Activated B cell treated with CpG ODN at 0.5 μM for 24 hours (primary cell): ENCODE measurements at regions not wholly inside any gene's neighbourhood (a gene's known extent, or its start where the extent isn't known, plus 50 kb on each side); places are given as distances from the start of the nearest gene placed in this dataset.

Experiments
- ATAC-seq: fragments of 200-7000 bp; cut with Tn5 transposase; one replicate; pipeline ENCODE4 v1.10.0; 2021; ENCODE audit warnings: low read depth, mild to moderate bottlenecking, moderate library complexity
- CTCF ChIA-PET: fragments of 350-600 bp; sonication (Branson Sonifier 250); formaldehyde crosslinking; loops from one replicate; lab custom pipeline; 2021; ENCODE audit warnings: antibody characterized with exemption; lab: Charles Lee
- POLR2A ChIA-PET: fragments of 350-600 bp; sonication (Branson Sonifier 250); formaldehyde crosslinking; loops from one replicate; lab custom pipeline; 2021; ENCODE audit warnings: antibody characterized with exemption; lab: Charles Lee
- DNase-seq: peaks from one replicate; pipeline ENCODE4 v3.0.0; 2022
- H3K27ac Mint-ChIP-seq: one replicate; pipeline ENCODE4 v1.8.0; 2020; ENCODE audit warnings: mixed read lengths
- H3K27me3 Mint-ChIP-seq: one replicate; pipeline ENCODE4 v1.8.0; 2021; ENCODE audit warnings: mixed read lengths
- H3K36me3 Mint-ChIP-seq: one replicate; pipeline ENCODE4 v1.8.0; 2021; ENCODE audit warnings: low read depth, mixed read lengths
- H3K4me1 Mint-ChIP-seq: one replicate; pipeline ENCODE4 v1.8.0; 2021; ENCODE audit warnings: mixed read lengths
- H3K4me3 Mint-ChIP-seq: one replicate; pipeline ENCODE4 v1.8.0; 2020; ENCODE audit warnings: mild to moderate bottlenecking, mixed read lengths
- H3K9me3 Mint-ChIP-seq: one replicate; pipeline ENCODE4 v1.8.0; 2020; ENCODE audit warnings: mixed read lengths
- intact Hi-C: fragments of 100-400 bp; cut with micrococcal nuclease; formaldehyde crosslinking; loops from one replicate; pipeline ENCODE4 v1.15.1; 2024
- TF ChIP-seq, protein P1 (sequence below): fragments of 200-600 bp; IDR thresholded peaks from one replicate; pipeline ENCODE4 v1.8.0; 2022; ENCODE audit warnings: antibody characterized with exemption, mild to moderate bottlenecking

DNA sequence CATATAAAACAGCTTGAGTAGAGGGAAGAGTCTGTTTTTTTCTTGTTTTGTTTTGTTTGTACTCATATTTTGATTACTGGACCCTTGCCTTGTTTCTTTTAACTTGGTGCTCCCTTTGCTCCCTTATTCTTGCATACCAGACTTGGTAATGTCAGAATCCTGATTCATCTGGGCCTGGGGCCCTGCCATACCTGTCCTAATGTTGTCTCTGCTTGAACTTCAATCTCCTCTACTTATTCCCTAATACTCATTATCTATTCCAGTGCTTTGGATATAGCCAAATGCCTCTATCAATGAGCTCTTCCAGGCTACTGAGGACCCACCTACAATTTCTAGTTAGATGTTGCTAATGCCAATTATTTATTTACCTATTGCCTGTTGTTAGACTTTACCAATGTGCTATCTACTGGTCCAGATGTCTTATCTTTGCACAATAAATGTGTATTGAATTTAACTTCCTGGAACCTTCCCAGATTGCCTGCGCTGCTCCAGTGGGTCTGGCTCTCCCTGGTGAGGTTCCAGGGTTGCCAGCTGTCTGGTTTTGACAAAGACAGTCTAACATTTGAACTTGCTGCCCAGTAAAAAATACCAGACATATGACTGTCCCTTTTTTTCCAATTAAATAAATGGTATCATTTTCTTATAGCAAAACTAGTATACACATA, 64.4 kb upstream of the ACSL4 start:
- Mint-ChIP-seq H3K27ac (no peak overlapping the region), H3K4me1 (no peaks in the 10 kb centered on the region), H3K4me3 (no peak overlapping the region), H3K36me3 (no peaks in the 10 kb centered on the region), H3K27me3 (no peaks in the 10 kb centered on the region), H3K9me3 (no peaks in the 10 kb centered on the region)
- ChIA-PET POLR2A (no interaction called here), CTCF (no interaction called here)
- intact Hi-C loops = no loop called here
- DNase-seq = no peak
- TF ChIP-seq, protein P1, sequence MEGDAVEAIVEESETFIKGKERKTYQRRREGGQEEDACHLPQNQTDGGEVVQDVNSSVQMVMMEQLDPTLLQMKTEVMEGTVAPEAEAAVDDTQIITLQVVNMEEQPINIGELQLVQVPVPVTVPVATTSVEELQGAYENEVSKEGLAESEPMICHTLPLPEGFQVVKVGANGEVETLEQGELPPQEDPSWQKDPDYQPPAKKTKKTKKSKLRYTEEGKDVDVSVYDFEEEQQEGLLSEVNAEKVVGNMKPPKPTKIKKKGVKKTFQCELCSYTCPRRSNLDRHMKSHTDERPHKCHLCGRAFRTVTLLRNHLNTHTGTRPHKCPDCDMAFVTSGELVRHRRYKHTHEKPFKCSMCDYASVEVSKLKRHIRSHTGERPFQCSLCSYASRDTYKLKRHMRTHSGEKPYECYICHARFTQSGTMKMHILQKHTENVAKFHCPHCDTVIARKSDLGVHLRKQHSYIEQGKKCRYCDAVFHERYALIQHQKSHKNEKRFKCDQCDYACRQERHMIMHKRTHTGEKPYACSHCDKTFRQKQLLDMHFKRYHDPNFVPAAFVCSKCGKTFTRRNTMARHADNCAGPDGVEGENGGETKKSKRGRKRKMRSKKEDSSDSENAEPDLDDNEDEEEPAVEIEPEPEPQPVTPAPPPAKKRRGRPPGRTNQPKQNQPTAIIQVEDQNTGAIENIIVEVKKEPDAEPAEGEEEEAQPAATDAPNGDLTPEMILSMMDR = no peak
- ATAC-seq = no peak

DNA sequence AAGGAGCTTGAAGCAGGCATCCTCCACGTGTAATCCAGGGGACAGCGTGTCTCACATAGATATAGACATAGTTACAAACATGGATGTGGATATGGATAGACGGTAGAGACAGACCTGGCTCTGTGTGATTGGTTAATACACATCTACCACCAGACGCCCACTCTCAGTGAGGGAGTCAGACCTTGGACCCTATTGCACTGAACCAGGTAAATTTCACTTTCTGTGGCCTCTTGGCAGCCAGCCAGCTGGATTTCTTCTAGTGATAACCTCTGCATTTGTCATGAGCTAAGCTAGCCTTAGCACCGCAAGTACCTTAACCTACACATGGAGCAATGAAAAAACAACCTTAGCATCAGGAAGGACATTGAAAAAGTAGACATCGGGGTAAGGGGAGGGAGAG, 79.2 kb upstream of the ACSL4 start:
- TF ChIP-seq, protein P1 = no peak
- DNase-seq (no peak), ATAC-seq (no peak)
- intact Hi-C loops = no loop called here
- Mint-ChIP-seq H3K27ac (no peak overlapping the region), H3K27me3 (no peaks in the 10 kb centered on the region), H3K36me3 (no peaks in the 10 kb centered on the region), H3K4me1 (no peaks in the 10 kb centered on the region), H3K9me3 (no peaks in the 10 kb centered on the region), H3K4me3 (no peak overlapping the region)
- ChIA-PET POLR2A (no interaction called here), CTCF (no interaction called here)

DNA sequence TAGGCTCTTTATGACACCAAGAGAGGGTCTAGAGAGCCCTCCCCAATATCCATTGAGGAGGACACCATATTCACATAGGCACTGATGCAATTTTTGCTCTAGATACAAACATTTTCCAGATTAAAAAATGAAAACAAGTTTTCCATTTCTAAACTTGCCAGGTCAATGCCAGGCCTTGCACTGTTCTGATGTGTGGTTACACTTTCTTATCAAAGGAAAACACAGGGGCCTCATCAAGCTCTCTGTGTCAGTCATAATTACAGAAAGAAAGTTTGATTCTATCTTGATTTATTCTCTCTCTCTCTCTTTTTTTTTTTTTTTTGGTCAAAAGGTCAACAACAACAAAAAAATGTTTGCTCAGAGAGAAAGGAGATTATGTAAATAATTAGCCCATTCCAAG, 80.2 kb upstream of the ACSL4 start:
- Mint-ChIP-seq H3K36me3 (no peaks in the 10 kb centered on the region), H3K9me3 (no peaks in the 10 kb centered on the region), H3K4me3 (no peak overlapping the region), H3K27me3 (no peaks in the 10 kb centered on the region), H3K4me1 (no peaks in the 10 kb centered on the region), H3K27ac (no peak overlapping the region)
- ChIA-PET POLR2A (no interaction called here), CTCF (no interaction called here)
- DNase-seq = no peak
- intact Hi-C loops = no loop called here
- TF ChIP-seq, protein P1 = no peak
- ATAC-seq = no peak

DNA sequence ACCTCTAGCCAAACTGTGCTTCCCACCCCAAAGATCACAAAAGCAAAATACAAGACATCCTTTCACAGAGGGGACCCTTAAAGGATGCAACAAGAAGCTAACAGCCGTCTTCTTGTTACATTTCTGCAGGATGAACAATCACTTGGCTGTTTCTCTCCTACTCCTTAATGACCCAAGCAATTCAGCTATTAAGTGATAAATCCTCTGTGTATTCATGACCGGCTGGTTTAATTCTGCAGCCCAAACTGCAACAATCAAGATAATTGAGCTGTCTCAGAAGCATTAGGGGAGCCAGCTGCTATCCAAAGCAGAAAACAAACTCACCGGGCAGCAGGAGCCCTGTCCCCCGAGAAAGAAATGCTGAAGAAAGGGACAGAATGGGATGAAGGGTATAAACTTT, 85.9 kb upstream of the ACSL4 start:
- Mint-ChIP-seq H3K4me3 (no peak overlapping the region), H3K36me3 (no peaks in the 10 kb centered on the region), H3K4me1 (no peaks in the 10 kb centered on the region), H3K27me3 (no peaks in the 10 kb centered on the region), H3K9me3 (no peaks in the 10 kb centered on the region), H3K27ac (no peak overlapping the region)
- ChIA-PET POLR2A (no interaction called here), CTCF (interaction anchor here (1.1 kb wide), 1 partner anchor 72 kb away, joined by 3 read pairs; no protein-coding TSS in a partner anchor)
- ATAC-seq (no peak), DNase-seq (no peak)
- intact Hi-C loops = no loop called here
- TF ChIP-seq, protein P1 = no peak

DNA sequence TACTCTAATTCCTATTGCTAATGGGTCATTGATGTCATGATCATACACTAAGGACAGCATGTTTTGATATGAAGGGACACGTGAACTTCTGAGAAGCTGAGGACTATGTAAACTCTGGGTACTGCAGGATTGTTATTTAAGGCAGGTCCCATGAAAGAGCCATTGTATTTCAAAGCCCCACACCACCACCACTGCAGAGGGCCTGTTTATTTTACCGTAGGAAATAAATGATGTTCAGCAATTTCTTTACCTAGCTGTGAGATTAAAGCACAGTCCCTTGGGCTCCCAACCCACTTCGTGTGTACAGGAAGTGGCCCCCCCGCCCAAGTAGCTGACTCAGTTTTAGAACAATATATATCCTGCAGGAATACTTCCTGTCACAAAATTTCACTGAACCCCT, 89.8 kb upstream of the ACSL4 start:
- Mint-ChIP-seq H3K4me1 (no peaks in the 10 kb centered on the region), H3K9me3 (no peaks in the 10 kb centered on the region), H3K27me3 (no peaks in the 10 kb centered on the region), H3K36me3 (no peaks in the 10 kb centered on the region), H3K4me3 (no peak overlapping the region), H3K27ac (no peak overlapping the region)
- DNase-seq = no peak
- no peak for ATAC-seq
- POLR2A ChIA-PET = no interaction called here
- intact Hi-C loops = no loop called here
- TF ChIP-seq, protein P1 = no peak
- CTCF ChIA-PET = no interaction called here
